Gastroesophageal sphincter (tissue), 4 donors: ENCODE measurements at regions not wholly inside any gene's neighbourhood (a gene's known extent, or its start where the extent isn't known, plus 50 kb on each side); places are given as distances from the start of the nearest gene placed in this dataset.

ENCODE experiments used
- ATAC-seq: fragments of 150-250 bp; one replicate; pipeline ENCODE4 v1.9.1; 2016; ENCODE audit warnings: mild to moderate bottlenecking, moderate library complexity
- H3K27ac ChIP-seq, 4 donors: fragments of 200-600 bp; sonication (generic) in 3 of 4; 1 replicate in 3 of 4; 2 replicates in 1 of 4; pipeline ENCODE4 v1.5.1; 2016 to 2019
- H3K27me3 ChIP-seq: fragments of 200-600 bp; sonication (generic); one replicate; pipeline ENCODE4 v1.5.1; 2019
- H3K36me3 ChIP-seq, 2 donors: fragments of 200-600 bp; sonication (generic); one replicate each; pipeline ENCODE4 v1.5.1; 2019; ENCODE audit warnings: control low read depth in 1 of 2
- H3K4me1 ChIP-seq, 3 donors: fragments of 200-600 bp; sonication (generic); 1 replicate in 2 of 3; 2 replicates in 1 of 3; pipeline ENCODE4 v1.5.1; 2016 to 2019; ENCODE audit warnings: control low read depth in 2 of 3
- H3K4me3 ChIP-seq, 2 donors: fragments of 200-600 bp; sonication (generic); one replicate each; pipeline ENCODE4 v1.5.1; 2019; ENCODE audit warnings: mild to moderate bottlenecking in 1 of 2, moderate library complexity in 1 of 2
- H3K9me3 ChIP-seq, 3 donors: fragments of 200-600 bp; sonication (generic); one replicate each; pipeline ENCODE4 v1.5.1; 2017 to 2019; ENCODE audit warnings: control low read depth in 2 of 3
- CTCF ChIP-seq, 4 experiments: fragments of 200-600 bp in 2 of 4; fragments of 450-650 bp in 2 of 4; sonication (generic) in 1 of 4; IDR thresholded peaks; one replicate each; pipeline ENCODE4 v1.5.1; 2017 to 2019; ENCODE audit warnings: antibody characterized with exemption in 4 of 4, mild to moderate bottlenecking in 2 of 4, moderate library complexity in 2 of 4
- EP300 ChIP-seq: sonication (generic); formaldehyde crosslinking; IDR thresholded peaks from one replicate; pipeline ENCODE4 v1.6.1; 2017; ENCODE audit warnings: antibody characterized with exemption, mild to moderate bottlenecking
- POLR2A ChIP-seq, 2 donors: fragments of 450-650 bp; IDR thresholded peaks; one replicate each; pipeline ENCODE4 v1.6.1; 2017; ENCODE audit warnings: antibody characterized with exemption in 2 of 2, mild to moderate bottlenecking in 2 of 2, moderate library complexity in 1 of 2
- POLR2AphosphoS5 ChIP-seq: sonication (generic); formaldehyde crosslinking; IDR thresholded peaks from one replicate; pipeline ENCODE4 v1.6.1; 2017; ENCODE audit warnings: antibody characterized with exemption
- WGBS, 2 donors: methylation state at CpG; one replicate each; pipeline ENCODE4 v1.1.5; 2018; ENCODE audit warnings: low coverage in 1 of 2; 5-methylcytosine and 5-hydroxymethylcytosine counted together

GRCh38 chr5:110218981-110219380 lies 507.5 kb downstream of the TMEM232 start:
- Histone ChIP-seq H3K9me3 (peaks cover 0 to 93% (median 0%) of the 10 kb centered on the region in 3 donors), H3K27me3 (no peaks in the 10 kb centered on the region), H3K36me3 (no peaks in the 10 kb centered on the region), H3K4me3 (no peak overlapping the region), H3K27ac (no peak overlapping the region), H3K4me1 (no peaks in the 10 kb centered on the region)
- no CpG with 5 or more reads among the region's 1 CpG for WGBS, 2 donors
- TF ChIP-seq POLR2A (IDR thresholded peaks at IDR 0.05), result no peak
- no peak for TF ChIP-seq CTCF (IDR thresholded peaks at IDR 0.05)
- no peak for TF ChIP-seq POLR2AphosphoS5
- TF ChIP-seq EP300, result no peak
- ATAC-seq, result no peak

- WGBS, 2 donors, result 51 to 60% methylated on average over 1 to 2 of the region's 2 CpGs
- Histone ChIP-seq H3K36me3 (no peaks in the 10 kb centered on the region), H3K9me3 (peaks cover 0 to 89% (median 0%) of the 10 kb centered on the region in 3 donors)
These were observed 506.7 kb downstream of the TMEM232 start for GRCh38 chr5:110219769-110220168.

GRCh38 chr5:110221036-110221435 lies 505.4 kb downstream of the TMEM232 start:
- Histone ChIP-seq H3K27me3 (no peaks in the 10 kb centered on the region), H3K27ac (no peak overlapping the region), H3K9me3 (peaks cover 0 to 83% (median 0%) of the 10 kb centered on the region in 3 donors), H3K4me3 (no peak overlapping the region), H3K4me1 (no peaks in the 10 kb centered on the region), H3K36me3 (no peaks in the 10 kb centered on the region)
- TF ChIP-seq POLR2A (IDR thresholded peaks at IDR 0.05), result no peak
- no peak for TF ChIP-seq POLR2AphosphoS5
- TF ChIP-seq CTCF (IDR thresholded peaks at IDR 0.05), result no peak
- no peak for TF ChIP-seq EP300
- no peak for ATAC-seq
- WGBS, 2 donors, result 84 to 92% methylated on average over 2 of the region's 2 CpGs

More at GRCh38 chr5:110219769-110220168, 506.7 kb downstream of the TMEM232 start:
- no peak for ATAC-seq
- TF ChIP-seq POLR2A (IDR thresholded peaks at IDR 0.05) (no peak), POLR2AphosphoS5 (no peak)
- H3K4me3 ChIP-seq, result no peak overlapping the region
- no peaks in the 10 kb centered on the region for H3K27me3 ChIP-seq
- no peak overlapping the region for H3K27ac ChIP-seq
- no peaks in the 10 kb centered on the region for H3K4me1 ChIP-seq

- no peaks in the 10 kb centered on the region for H3K27me3 ChIP-seq
- no peak overlapping the region for H3K27ac ChIP-seq
- no peak for TF ChIP-seq EP300
- no peak for TF ChIP-seq POLR2AphosphoS5
- no peak for TF ChIP-seq POLR2A (IDR thresholded peaks at IDR 0.05)
- TF ChIP-seq CTCF (IDR thresholded peaks at IDR 0.05), result no peak
- 78 to 86% methylated on average over 1 of the region's 1 CpG for WGBS, 2 donors
- H3K4me1 ChIP-seq, result no peaks in the 10 kb centered on the region
- no peaks in the 10 kb centered on the region for H3K36me3 ChIP-seq
- ATAC-seq, result no peak
- no peak overlapping the region for H3K4me3 ChIP-seq
- H3K9me3 ChIP-seq, result peaks cover 0 to 71% (median 0%) of the 10 kb centered on the region in 3 donors
These were observed 502.4 kb downstream of the TMEM232 start for GRCh38 chr5:110224050-110224449.

- WGBS, 2 donors, result 100% methylated on average over 1 of the region's 1 CpG
- Histone ChIP-seq H3K27me3 (no peaks in the 10 kb centered on the region), H3K36me3 (no peaks in the 10 kb centered on the region), H3K27ac (no peak overlapping the region), H3K4me1 (no peaks in the 10 kb centered on the region), H3K9me3 (peaks cover 0 to 63% (median 0%) of the 10 kb centered on the region in 3 donors), H3K4me3 (no peak overlapping the region)
- no peak for ATAC-seq
- TF ChIP-seq EP300 (no peak), POLR2A (IDR thresholded peaks at IDR 0.05) (no peak), POLR2AphosphoS5 (no peak), CTCF (IDR thresholded peaks at IDR 0.05) (no peak)
These were observed 500.5 kb downstream of the TMEM232 start for GRCh38 chr5:110225949-110226348.
